GM12878 (cell line): ENCODE measurements at regions not wholly inside any gene's neighbourhood (a gene's known extent, or its start where the extent isn't known, plus 50 kb on each side); places are given as distances from the start of the nearest gene placed in this dataset.
"Not testable (repeated sequence)": the region's sequence is repeated elsewhere in the genome, so short reads cannot be mapped to it uniquely, and the experiment has no call there.

Experiments
- ATAC-seq: fragments of 200-7000 bp; cut with Tn5 transposase; 3 replicates; pipeline ENCODE4 v1.9.1; 2020; ENCODE audit warnings: mild to moderate bottlenecking, moderate library complexity
- BruUV-seq: library from RNA; stranded (reverse); fragments of 400-500 nt; replicated peaks from 2 replicates; lab custom pipeline; 2021; lab: Mats Ljungman, UMichigan
- CTCF ChIA-PET: fragments of 300-600 bp; sonication (Branson Sonifier 250); formaldehyde crosslinking; extraction: SDS; loops from one replicate; lab custom pipeline; 2021; ENCODE audit warnings: inconsistent platforms; lab: Yijun Ruan, JAX
- POLR2A ChIA-PET: fragments of 350-600 bp; formaldehyde crosslinking; extraction: SDS; loops from one replicate; lab custom pipeline; 2021; ENCODE audit warnings: inconsistent platforms; lab: Charles Lee
- RAD21 ChIA-PET: fragments of 300-600 bp; sonication (Branson Sonifier 250); formaldehyde crosslinking; loops from one replicate; lab custom pipeline; 2023; ENCODE audit warnings: antibody characterized with exemption; ENCODE audit not compliant: unreplicated experiment; lab: Charles Lee
- SMC1A ChIA-PET: fragments of 300-600 bp; sonication (Branson Sonifier 250); formaldehyde crosslinking; loops from one replicate; lab custom pipeline; 2023; ENCODE audit not compliant: unreplicated experiment, uncharacterized antibody; lab: Charles Lee
- DNase-seq: peaks from one replicate; pipeline ENCODE4 v3.0.0-alpha.2; 2011; ENCODE audit warnings: low read depth, low spot score
- FAIRE-seq: peaks from 3 replicates; lab custom pipeline; 2011; peaks lifted over from hg19 to GRCh38; lab: Jason Lieb, UNC
- H2AFZ ChIP-seq: 2 replicates; pipeline ENCODE4 v1.6.0; 2011; ENCODE audit warnings: low read depth, low read length, control low read depth; ENCODE audit not compliant: control insufficient read depth
- H3K27ac ChIP-seq: 2 replicates; pipeline ENCODE4 v1.5.1; 2011; ENCODE audit warnings: control low read depth; ENCODE audit not compliant: control insufficient read depth, insufficient read depth
- H3K27me3 ChIP-seq, 2 experiments: replicated peaks in 1 of 2; 2 replicates each; pipeline versions ENCODE4 v1.6.0 to v1.6.1; 2011; ENCODE audit warnings: low read length in 1 of 2; ENCODE audit not compliant: control insufficient read depth in 2 of 2, insufficient read depth in 2 of 2
- H3K36me3 ChIP-seq, 2 experiments: 2 replicates each; pipeline ENCODE4 v1.5.1; 2011; ENCODE audit warnings: low read length in 1 of 2; ENCODE audit not compliant: control insufficient read depth in 2 of 2, insufficient read depth in 2 of 2
- H3K4me1 ChIP-seq: 2 replicates; pipeline ENCODE4 v1.6.1; 2011; ENCODE audit warnings: mild to moderate bottlenecking, low read length, moderate library complexity, mixed read lengths; ENCODE audit not compliant: control insufficient read depth, insufficient read depth
- H3K4me2 ChIP-seq: 2 replicates; pipeline ENCODE4 v1.6.0; 2011; ENCODE audit warnings: control low read depth; ENCODE audit not compliant: control insufficient read depth, insufficient read depth
- H3K4me3 ChIP-seq: fragments of 200-600 bp; sonication (generic); 2 replicates; pipeline ENCODE4 v1.5.1; 2016
- H3K79me2 ChIP-seq: 2 replicates; pipeline ENCODE4 v1.6.0; 2011; ENCODE audit warnings: low read length; ENCODE audit not compliant: control insufficient read depth, insufficient read depth
- H3K9ac ChIP-seq: 2 replicates; pipeline ENCODE4 v1.8.0; 2011; ENCODE audit warnings: low read length, control low read depth, mixed read lengths; ENCODE audit not compliant: control insufficient read depth, insufficient read depth
- H3K9me3 ChIP-seq: replicated peaks from 3 replicates; pipeline ENCODE4 v1.5.1; 2011; ENCODE audit warnings: mild to moderate bottlenecking, low read length; ENCODE audit not compliant: control insufficient read depth, insufficient read depth
- H4K20me1 ChIP-seq: 2 replicates; pipeline ENCODE4 v1.6.0; 2011; ENCODE audit not compliant: control insufficient read depth, insufficient read depth
- CBFB ChIP-seq: IDR thresholded peaks from 2 replicates; pipeline ENCODE4 v1.6.1; 2016; ENCODE audit warnings: antibody characterized with exemption, low read depth
- LARP7 ChIP-seq: fragments of 450-650 bp; IDR thresholded peaks from 2 replicates; pipeline ENCODE4 v1.6.1; 2017; ENCODE audit warnings: mild to moderate bottlenecking
- MTA3 ChIP-seq: IDR thresholded peaks from 2 replicates; pipeline ENCODE4 v1.6.1; 2012; ENCODE audit warnings: low read length, inconsistent platforms, borderline replicate concordance
- SIN3A ChIP-seq: IDR thresholded peaks from 2 replicates; pipeline ENCODE4 v1.6.1; 2012; ENCODE audit warnings: low read depth, low read length, improper control_type of control experiment
- SMAD5 ChIP-seq: IDR thresholded peaks from 2 replicates; pipeline ENCODE4 v1.6.1; 2016; ENCODE audit warnings: antibody characterized with exemption, low read depth
- YBX1 ChIP-seq: fragments of 450-650 bp; IDR thresholded peaks from 2 replicates; pipeline ENCODE4 v1.6.1; 2016; ENCODE audit warnings: antibody characterized with exemption
- ZNF207 ChIP-seq: fragments of 450-650 bp; IDR thresholded peaks from 2 replicates; pipeline ENCODE4 v1.6.1; 2014; ENCODE audit warnings: antibody characterized with exemption, mild to moderate bottlenecking, borderline replicate concordance
- WGBS: methylation state at CpG from one replicate; pipeline ENCODE4 v1.1.6; 2016; ENCODE audit warnings: low lambda C conversion rate; ENCODE audit not compliant: insufficient replicate concordance, insufficient coverage; ENCODE audit errors: missing lambda C conversion rate; 5-methylcytosine and 5-hydroxymethylcytosine counted together
- in situ Hi-C: fragments of 300-500 bp; cut with MboI; formaldehyde crosslinking; loops from 9 replicates; pipeline ENCODE4 v1.14.3; 2018; ENCODE audit warnings: mixed read lengths
- intact Hi-C: fragments of 100-400 bp; cut with micrococcal nuclease; formaldehyde crosslinking; loops from one replicate; pipeline ENCODE4 v1.14.2; 2022; ENCODE audit not compliant: unreplicated experiment
- TF ChIP-seq, protein P1 (sequence below): IDR thresholded peaks from 2 replicates; pipeline ENCODE4 v1.6.1; 2011; ENCODE audit warnings: borderline replicate concordance, low read depth, mild to moderate bottlenecking, moderate library complexity, low read length; ENCODE audit not compliant: insufficient read depth, poor library complexity, severe bottlenecking

DNA sequence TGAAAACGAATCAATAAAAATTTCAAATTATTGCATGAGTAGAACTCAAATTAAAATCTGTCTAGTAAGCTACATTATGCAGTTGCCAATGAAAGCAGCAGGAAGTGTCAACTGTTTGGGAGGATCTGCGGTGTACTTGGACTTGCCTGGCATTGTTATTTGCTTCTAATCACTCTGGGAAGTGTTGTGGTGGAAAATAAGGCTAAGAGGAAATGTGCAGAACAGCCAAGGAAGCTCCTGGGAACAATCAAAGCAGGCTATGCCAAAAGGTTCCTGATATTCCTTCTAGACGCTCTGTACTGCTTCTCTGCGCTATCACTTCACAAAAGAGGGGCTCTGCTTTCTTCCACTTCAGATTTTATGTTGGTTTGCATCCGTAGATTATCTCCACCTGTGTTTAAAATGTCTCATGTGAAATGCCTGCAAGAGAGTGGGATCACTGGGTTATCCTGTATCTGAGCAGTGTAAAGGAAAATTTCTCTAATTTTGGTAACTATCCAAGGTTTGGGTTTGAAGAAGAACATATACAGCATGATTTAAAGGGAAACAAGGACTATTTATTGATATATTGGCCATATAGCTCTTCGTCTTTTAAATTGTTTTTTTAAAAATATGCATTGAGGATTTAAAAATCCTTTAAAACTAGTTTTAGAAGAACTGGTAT lies 182.7 kb upstream of the CSNK1A1L start (continued):
- TF ChIP-seq ZNF207 (no peak), LARP7 (no peak), MTA3 (no peak), SMAD5 (no peak), SIN3A (no peak), YBX1 (no peak), CBFB (no peak)
- TF ChIP-seq, protein P1, sequence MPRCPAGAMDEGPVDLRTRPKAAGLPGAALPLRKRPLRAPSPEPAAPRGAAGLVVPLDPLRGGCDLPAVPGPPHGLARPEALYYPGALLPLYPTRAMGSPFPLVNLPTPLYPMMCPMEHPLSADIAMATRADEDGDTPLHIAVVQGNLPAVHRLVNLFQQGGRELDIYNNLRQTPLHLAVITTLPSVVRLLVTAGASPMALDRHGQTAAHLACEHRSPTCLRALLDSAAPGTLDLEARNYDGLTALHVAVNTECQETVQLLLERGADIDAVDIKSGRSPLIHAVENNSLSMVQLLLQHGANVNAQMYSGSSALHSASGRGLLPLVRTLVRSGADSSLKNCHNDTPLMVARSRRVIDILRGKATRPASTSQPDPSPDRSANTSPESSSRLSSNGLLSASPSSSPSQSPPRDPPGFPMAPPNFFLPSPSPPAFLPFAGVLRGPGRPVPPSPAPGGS: no peak

DNA sequence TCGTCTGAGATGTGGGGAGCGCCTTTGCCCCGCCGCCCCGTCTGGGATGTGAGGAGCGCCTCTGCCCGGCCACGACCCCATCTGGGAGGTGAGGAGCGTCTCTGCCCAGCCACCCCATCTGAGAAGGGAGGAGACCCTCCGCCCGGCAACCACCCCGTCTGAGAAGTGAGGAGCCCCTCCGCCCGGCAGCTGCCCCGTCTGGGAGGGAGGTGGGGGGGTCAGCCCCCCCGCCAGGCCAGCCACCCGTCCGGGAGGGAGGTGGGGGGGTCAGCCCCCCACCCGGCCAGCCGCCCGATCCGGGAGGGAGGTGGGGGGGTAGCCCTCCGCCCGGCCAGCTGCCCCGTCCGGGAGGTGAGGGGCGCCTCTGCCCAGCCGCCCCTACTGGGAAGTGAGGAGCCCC lies 174.8 kb upstream of the CSNK1A1L start:
- H3K27ac ChIP-seq, H3K4me3 ChIP-seq, H3K27me3 ChIP-seq, H2AFZ ChIP-seq, in situ Hi-C loops, H3K79me2 ChIP-seq, FAIRE-seq, intact Hi-C loops, H3K4me2 ChIP-seq, H3K9ac ChIP-seq, H3K9me3 ChIP-seq, CTCF ChIA-PET, BruUV-seq, H3K4me1 ChIP-seq, H4K20me1 ChIP-seq, SMC1A ChIA-PET, H3K36me3 ChIP-seq, POLR2A ChIA-PET, RAD21 ChIA-PET, DNase-seq, ATAC-seq: not testable (repeated sequence)
- WGBS: 100% methylated on average over 5 of the region's 28 CpGs
